ENCODE measurements at regions not wholly inside any gene's neighbourhood (a gene's known extent, or its start where the extent isn't known, plus 50 kb on each side); places are given as distances from the start of the nearest gene placed in this dataset.

GRCh38 chr5:135213466-135214239, 179.6 kb upstream of the PITX1 start (continued):
- TF ChIP-seq IRF3 (IDR thresholded peaks at IDR 0.05; ENCODE audit: low read depth, low read length) (no peak), MEF2A (IDR thresholded peaks at IDR 0.05; ENCODE audit: borderline replicate concordance, low read depth) (no peak), RXRA (IDR thresholded peaks at IDR 0.05; ENCODE audit: borderline replicate concordance, low read depth) (no peak), GABPA (IDR thresholded peaks at IDR 0.05; ENCODE audit: low read depth) (no peak), JUND (IDR thresholded peaks at IDR 0.05) (no peak), CHD2 (IDR thresholded peaks at IDR 0.05; ENCODE audit: low read length, partially characterized antibody) (no peak), TAF1 (IDR thresholded peaks at IDR 0.05; ENCODE audit: borderline replicate concordance, low read depth, low read length) (no peak), MXI1 (IDR thresholded peaks at IDR 0.05; ENCODE audit: low read depth, low read length) (no peak)

- Histone ChIP-seq H4K20me1 (ENCODE audit: insufficient read depth) (no peaks in the 10 kb centered on the region), H2AFZ (ENCODE audit: low read depth) (no peak overlapping the region), H3K79me2 (ENCODE audit: insufficient read depth) (no peaks in the 10 kb centered on the region), H3K9me2 (no peaks in the 10 kb centered on the region), H3K27ac (ENCODE audit: low read depth in 2 of 2, low read length in 1 of 2) (no peak overlapping the region), H3K9me3 (no peaks in the 10 kb centered on the region), H3K9ac (no peak overlapping the region), H3K27me3 (ENCODE audit: insufficient read depth) (no peaks in the 10 kb centered on the region), H3F3A (replicated peaks; ENCODE audit: insufficient read depth) (no peaks in the 10 kb centered on the region), H3K4me2 (no peak overlapping the region), H3K4me3 (ENCODE audit: low read depth in 2 of 2, low read length in 1 of 2) (no peak overlapping the region), H3K4me1 (ENCODE audit: control insufficient read depth in 1 of 2, insufficient read depth in 2 of 2, low read depth in 1 of 2, low read length in 1 of 2) (peaks cover 18 to 27% of the 10 kb centered on the region in 2 experiments; a peak in 2 of 4 replicates), H3K36me3 (replicated peaks in 1 of 2; ENCODE audit: control insufficient read depth in 1 of 2, insufficient read depth in 2 of 2, low read length in 1 of 2) (no peaks in the 10 kb centered on the region)
- ChIA-PET CTCF (interaction anchor here (0.6 to 3.0 kb wide), 5 partner anchors 8 to 635 kb away, joined by 3 to 11 read pairs (median 3); no protein-coding TSS in a partner anchor), POLR2A (interaction anchor here (0.6 kb wide), 1 partner anchor 89 kb away, joined by 5 read pairs; no protein-coding TSS in a partner anchor)
- WGBS (ENCODE audit: low lambda C conversion rate) = 92% methylated on average over 5 of the region's 5 CpGs
- no peak for TF ChIP-seq JUND (IDR thresholded peaks at IDR 0.05)
- TF ChIP-seq EZH2phosphoT487 (IDR thresholded peaks at IDR 0.05; ENCODE audit: borderline replicate concordance, low read depth) = no peak
- TF ChIP-seq FOXJ3 (CRISPR knock-in tag; IDR thresholded peaks at IDR 0.05) = no peak
- no peak for TF ChIP-seq EP300 (IDR thresholded peaks at IDR 0.05; ENCODE audit: borderline replicate concordance in 1 of 2, low read depth in 1 of 2, low read length in 1 of 2)
- TF ChIP-seq GABPA (IDR thresholded peaks at IDR 0.05; ENCODE audit: low read depth) = no peak
- no peak for TF ChIP-seq RXRA (IDR thresholded peaks at IDR 0.05; ENCODE audit: borderline replicate concordance, low read depth)
- TF ChIP-seq SMC3 (IDR thresholded peaks at IDR 0.05; ENCODE audit: low read depth, low read length) = no peak
- TF ChIP-seq ZBTB33 (IDR thresholded peaks at IDR 0.05; ENCODE audit: borderline replicate concordance, low read depth) = no peak
- no peak for TF ChIP-seq NRF1 (IDR thresholded peaks at IDR 0.05; ENCODE audit: low read depth, low read length)
- DNase-seq = no peak
These were observed 179.0 kb upstream of the PITX1 start for GRCh38 chr5:135213027-135213386.
